ENCODE measurements at regions not wholly inside any gene's neighbourhood (a gene's known extent, or its start where the extent isn't known, plus 50 kb on each side); places are given as distances from the start of the nearest gene placed in this dataset.

DNA sequence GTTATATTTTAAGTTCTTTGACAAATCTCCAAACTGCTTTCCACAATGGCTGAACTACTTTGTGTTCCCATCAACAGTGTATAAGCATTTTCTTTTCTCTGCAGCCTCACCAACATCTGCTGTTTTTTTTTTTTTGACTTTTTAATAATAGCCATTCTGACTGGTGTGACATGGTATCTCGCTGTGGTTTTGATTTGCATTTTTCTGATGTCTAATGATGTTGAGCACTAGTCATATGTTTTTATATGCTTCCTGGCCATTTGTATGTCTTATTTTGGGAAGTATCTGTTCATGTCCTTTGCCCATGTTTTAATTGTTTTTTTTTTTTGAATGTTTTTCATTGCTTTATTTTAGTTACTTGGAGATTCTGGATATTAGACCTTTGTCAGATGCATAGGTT lies 196.6 kb downstream of the PLK2 start:
- TF ChIP-seq, protein P1, sequence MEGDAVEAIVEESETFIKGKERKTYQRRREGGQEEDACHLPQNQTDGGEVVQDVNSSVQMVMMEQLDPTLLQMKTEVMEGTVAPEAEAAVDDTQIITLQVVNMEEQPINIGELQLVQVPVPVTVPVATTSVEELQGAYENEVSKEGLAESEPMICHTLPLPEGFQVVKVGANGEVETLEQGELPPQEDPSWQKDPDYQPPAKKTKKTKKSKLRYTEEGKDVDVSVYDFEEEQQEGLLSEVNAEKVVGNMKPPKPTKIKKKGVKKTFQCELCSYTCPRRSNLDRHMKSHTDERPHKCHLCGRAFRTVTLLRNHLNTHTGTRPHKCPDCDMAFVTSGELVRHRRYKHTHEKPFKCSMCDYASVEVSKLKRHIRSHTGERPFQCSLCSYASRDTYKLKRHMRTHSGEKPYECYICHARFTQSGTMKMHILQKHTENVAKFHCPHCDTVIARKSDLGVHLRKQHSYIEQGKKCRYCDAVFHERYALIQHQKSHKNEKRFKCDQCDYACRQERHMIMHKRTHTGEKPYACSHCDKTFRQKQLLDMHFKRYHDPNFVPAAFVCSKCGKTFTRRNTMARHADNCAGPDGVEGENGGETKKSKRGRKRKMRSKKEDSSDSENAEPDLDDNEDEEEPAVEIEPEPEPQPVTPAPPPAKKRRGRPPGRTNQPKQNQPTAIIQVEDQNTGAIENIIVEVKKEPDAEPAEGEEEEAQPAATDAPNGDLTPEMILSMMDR (IDR thresholded peaks at IDR 0.05; ENCODE audit: low read depth, low read length, poor library complexity, severe bottlenecking), result no peak
- no peak for TF ChIP-seq EZH2phosphoT487 (IDR thresholded peaks at IDR 0.05; ENCODE audit: borderline replicate concordance, low read length)

All from DOHH2 (cell line).